ENCODE measurements at regions not wholly inside any gene's neighbourhood (a gene's known extent, or its start where the extent isn't known, plus 50 kb on each side); places are given as distances from the start of the nearest gene placed in this dataset.

GRCh38 chr22:25357132-25357455 is 137.7 kb downstream of the CRYBB2 start:
- H3K27ac ChIP-seq, result no peak overlapping the region
- TF ChIP-seq ZFX (IDR thresholded peaks at IDR 0.05; ENCODE audit: borderline replicate concordance), result no peak
- TF ChIP-seq CTCF (IDR thresholded peaks at IDR 0.05), result no peak

GRCh38 chr22:25357606-25358420 is 138.4 kb downstream of the CRYBB2 start:
- no peak overlapping the region for H3K27ac ChIP-seq
- TF ChIP-seq CTCF (IDR thresholded peaks at IDR 0.05) (no peak), ZFX (IDR thresholded peaks at IDR 0.05; ENCODE audit: borderline replicate concordance) (no peak)

GRCh38 chr22:25358421-25359170 is 139.2 kb downstream of the CRYBB2 start:
- no peak overlapping the region for H3K27ac ChIP-seq
- no peak for TF ChIP-seq ZFX (IDR thresholded peaks at IDR 0.05; ENCODE audit: borderline replicate concordance)
- TF ChIP-seq CTCF (IDR thresholded peaks at IDR 0.05), result no peak

- H3K27ac ChIP-seq, result no peak overlapping the region
- TF ChIP-seq CTCF (IDR thresholded peaks at IDR 0.05), result no peak
- TF ChIP-seq ZFX (IDR thresholded peaks at IDR 0.05; ENCODE audit: borderline replicate concordance), result no peak
These were observed 140.3 kb downstream of the CRYBB2 start for GRCh38 chr22:25359601-25360261.

GRCh38 chr22:25360411-25360810 is 141.0 kb downstream of the CRYBB2 start:
- TF ChIP-seq CTCF (IDR thresholded peaks at IDR 0.05), result no peak
- TF ChIP-seq ZFX (IDR thresholded peaks at IDR 0.05; ENCODE audit: borderline replicate concordance), result no peak
- no peak overlapping the region for H3K27ac ChIP-seq

GRCh38 chr22:25360891-25361645 is 141.6 kb downstream of the CRYBB2 start:
- TF ChIP-seq ZFX (IDR thresholded peaks at IDR 0.05; ENCODE audit: borderline replicate concordance), result no peak
- no peak overlapping the region for H3K27ac ChIP-seq

- TF ChIP-seq CTCF (IDR thresholded peaks at IDR 0.05), result no peak
- no peak for TF ChIP-seq ZFX (IDR thresholded peaks at IDR 0.05; ENCODE audit: borderline replicate concordance)
- H3K27ac ChIP-seq, result no peak overlapping the region
These were observed 142.4 kb downstream of the CRYBB2 start for GRCh38 chr22:25361899-25362214.

All from 22Rv1 (cell line).